Heart left ventricle (tissue), 16 donors: ENCODE measurements at regions not wholly inside any gene's neighbourhood (a gene's known extent, or its start where the extent isn't known, plus 50 kb on each side); places are given as distances from the start of the nearest gene placed in this dataset.
"Not testable (repeated sequence)": the region's sequence is repeated elsewhere in the genome, so short reads cannot be mapped to it uniquely, and the experiment has no call there.

Experiments used
- ATAC-seq, 4 donors: fragments of 200-7000 bp; cut with Tn5 transposase; one replicate each; pipeline ENCODE4 v1.9.1; 2020 to 2022; ENCODE audit warnings: moderate library complexity in 4 of 4, mild to moderate bottlenecking in 3 of 4, moderate number of reproducible peaks in 1 of 4
- DNase-seq, 5 donors: peaks; one replicate each; pipeline ENCODE4 v3.0.0-alpha.2; 2020
- H3K27ac ChIP-seq, 12 donors: fragments of 200-600 bp; sonication (generic) in 4 of 12; one replicate each; pipeline versions ENCODE4 v1.5.0 to v1.8.0; 2016 to 2022; ENCODE audit warnings: mild to moderate bottlenecking in 2 of 12
- H3K27me3 ChIP-seq, 9 donors: fragments of 200-600 bp; sonication (generic) in 2 of 9; one replicate each; pipeline versions ENCODE4 v1.5.1 to v1.8.0; 2016 to 2022; ENCODE audit warnings: mild to moderate bottlenecking in 3 of 9
- H3K36me3 ChIP-seq, 9 donors: fragments of 200-600 bp; sonication (generic) in 2 of 9; one replicate each; pipeline versions ENCODE4 v1.5.0 to v1.8.0; 2018 to 2022; ENCODE audit warnings: mild to moderate bottlenecking in 2 of 9
- H3K4me1 ChIP-seq, 12 donors: fragments of 200-600 bp; sonication (generic) in 4 of 12; one replicate each; pipeline versions ENCODE4 v1.5.0 to v1.8.0; 2016 to 2022; ENCODE audit warnings: mild to moderate bottlenecking in 3 of 12
- H3K4me3 ChIP-seq, 12 donors: fragments of 200-600 bp; sonication (generic) in 4 of 12; one replicate each; pipeline versions ENCODE4 v1.5.0 to v1.8.0; 2017 to 2022; ENCODE audit warnings: mild to moderate bottlenecking in 9 of 12, moderate library complexity in 4 of 12
- H3K9me3 ChIP-seq, 12 donors: fragments of 200-600 bp; sonication (generic) in 4 of 12; one replicate each; pipeline versions ENCODE4 v1.5.0 to v1.8.0; 2016 to 2022; ENCODE audit warnings: mild to moderate bottlenecking in 1 of 12
- POLR2A ChIP-seq, 2 donors: fragments of 450-650 bp; IDR thresholded peaks; one replicate each; pipeline ENCODE4 v1.6.1; 2017; ENCODE audit warnings: antibody characterized with exemption in 2 of 2, mild to moderate bottlenecking in 2 of 2, moderate library complexity in 2 of 2
- WGBS, 4 donors: extraction: QIAGEN DNeasy Blood & Tissue Kit in 2 of 4; methylation state at CpG; one replicate each; pipeline versions ENCODE4 v1.1.5 to v1.1.7; 2013 to 2018; 5-methylcytosine and 5-hydroxymethylcytosine counted together
- intact Hi-C, 10 donors: fragments of 100-400 bp; cut with DNase I; formaldehyde crosslinking; loops; one replicate each; pipeline versions ENCODE4 v1.11.1 to v1.14.2; 2022
- TF ChIP-seq, protein P1 (sequence below), 12 donors: fragments of 200-600 bp; sonication (generic) in 4 of 12; IDR thresholded peaks; one replicate each; pipeline versions ENCODE4 v1.5.0 to v1.8.0; 2018 to 2022; ENCODE audit warnings: antibody characterized with exemption in 12 of 12, mild to moderate bottlenecking in 5 of 12
- donor health status: ischemic (EF 13 %, LVEDD 7.1; RV severe dilation, severe dysfunction).
- donor health status: healthy with polysubstance abuse.
- donor health status: DM: no; HTN: yes; CAD: no.
- donor health status: DM: no; HTN: no; CAD: no.
- donor health status: ischemic (EF 25% LVEDD 6.9; RV normal size, moderate dysfunction).
- donor health status: ischemic (EF 25% LVEDD 5.7; RV mildly dilated, moderate dysfunction).
- donor health status: healthy.
- donor health status: DM: yes; HTN: yes; CAD: no.
- donor health status: ischemic (EF 35%, LVEDD 5.7; RV mildly dilated, moderate dysfunction).
- donor health status: nonischemic (EF 11% LVEDD 7.7; RV severe dilation, severe dysfunction).
- donor health status: DM: yes; HTN: yes; CAD: no.
- donor health status: PGD.
- donor health status: ischemic (EF 29% LVEDD 5.4; RV normal size, mild dysfunction).
- donor health status: nonischemic (EF 23%, LVEDD 6.1; RV moderate dilation, normal function).

DNA sequence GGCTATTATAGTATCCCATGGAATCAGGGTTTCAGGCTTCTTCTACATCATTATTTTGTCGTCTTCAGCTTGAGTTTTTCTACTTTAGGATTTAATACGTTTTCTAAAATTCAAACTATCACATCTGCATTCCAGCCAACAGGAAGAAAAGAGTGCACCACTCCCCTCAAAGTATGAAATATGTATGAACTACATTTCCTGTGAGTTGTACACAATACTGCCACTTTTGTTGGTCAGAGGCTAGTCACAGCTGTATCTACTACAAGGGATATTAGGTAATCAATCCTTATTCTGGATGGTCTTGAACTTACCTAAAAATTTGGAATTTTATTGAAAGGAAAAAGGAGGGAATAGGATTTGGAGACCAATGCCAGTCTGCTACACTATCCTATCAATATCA is 235.6 kb upstream of the TBX18 start:
- 55 to 66% (median 60%) methylated on average over 2 of the region's 2 CpGs for WGBS, 4 donors
- Histone ChIP-seq H3K27ac (no peak overlapping the region), H3K27me3 (no peaks in the 10 kb centered on the region), H3K9me3 (no peaks in the 10 kb centered on the region), H3K36me3 (no peaks in the 10 kb centered on the region), H3K4me1 (no peaks in the 10 kb centered on the region), H3K4me3 (no peak overlapping the region)
- intact Hi-C loops = loop anchor here in 1 of 10 donors (10.0 kb wide), 1 partner anchor 225 kb away; no protein-coding TSS in a partner anchor
- DNase-seq (no peak), ATAC-seq (no peak)
- no peak for TF ChIP-seq POLR2A (IDR thresholded peaks at IDR 0.05)
- TF ChIP-seq, protein P1, sequence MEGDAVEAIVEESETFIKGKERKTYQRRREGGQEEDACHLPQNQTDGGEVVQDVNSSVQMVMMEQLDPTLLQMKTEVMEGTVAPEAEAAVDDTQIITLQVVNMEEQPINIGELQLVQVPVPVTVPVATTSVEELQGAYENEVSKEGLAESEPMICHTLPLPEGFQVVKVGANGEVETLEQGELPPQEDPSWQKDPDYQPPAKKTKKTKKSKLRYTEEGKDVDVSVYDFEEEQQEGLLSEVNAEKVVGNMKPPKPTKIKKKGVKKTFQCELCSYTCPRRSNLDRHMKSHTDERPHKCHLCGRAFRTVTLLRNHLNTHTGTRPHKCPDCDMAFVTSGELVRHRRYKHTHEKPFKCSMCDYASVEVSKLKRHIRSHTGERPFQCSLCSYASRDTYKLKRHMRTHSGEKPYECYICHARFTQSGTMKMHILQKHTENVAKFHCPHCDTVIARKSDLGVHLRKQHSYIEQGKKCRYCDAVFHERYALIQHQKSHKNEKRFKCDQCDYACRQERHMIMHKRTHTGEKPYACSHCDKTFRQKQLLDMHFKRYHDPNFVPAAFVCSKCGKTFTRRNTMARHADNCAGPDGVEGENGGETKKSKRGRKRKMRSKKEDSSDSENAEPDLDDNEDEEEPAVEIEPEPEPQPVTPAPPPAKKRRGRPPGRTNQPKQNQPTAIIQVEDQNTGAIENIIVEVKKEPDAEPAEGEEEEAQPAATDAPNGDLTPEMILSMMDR (IDR thresholded peaks at IDR 0.05) = no peak

DNA sequence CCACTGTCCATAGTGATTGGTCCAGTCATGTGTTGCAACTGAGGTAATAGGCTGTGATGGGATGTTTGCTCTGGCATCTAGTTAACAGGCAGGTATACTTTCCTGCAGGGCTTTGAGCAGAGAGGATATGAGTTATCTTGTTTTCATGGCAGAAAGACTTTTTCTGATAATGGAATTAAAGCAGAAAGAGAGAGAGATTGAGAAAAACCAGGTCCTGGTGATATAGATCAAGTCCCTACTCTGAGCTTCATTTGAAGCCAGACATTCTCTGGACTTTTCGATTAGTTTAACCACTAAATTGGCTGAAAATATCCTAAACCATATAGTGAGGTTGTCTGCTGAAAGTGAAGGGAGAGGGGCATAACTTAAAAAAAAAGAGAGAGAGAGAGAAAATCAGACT is 233.8 kb upstream of the TBX18 start:
- ATAC-seq (no peak), DNase-seq (no peak)
- Histone ChIP-seq H3K9me3 (peaks cover 0 to 3% (median 0%) of the 10 kb centered on the region in 12 donors), H3K36me3 (no peaks in the 10 kb centered on the region), H3K27me3 (no peaks in the 10 kb centered on the region), H3K4me3 (no peak overlapping the region), H3K4me1 (no peaks in the 10 kb centered on the region), H3K27ac (no peak overlapping the region)
- TF ChIP-seq, protein P1 (IDR thresholded peaks at IDR 0.05) = no peak
- no peak for TF ChIP-seq POLR2A (IDR thresholded peaks at IDR 0.05)
- WGBS, 4 donors = 2 to 43% (median 31%) methylated on average over 1 of the region's 1 CpG
- intact Hi-C loops = no loop called here

DNA sequence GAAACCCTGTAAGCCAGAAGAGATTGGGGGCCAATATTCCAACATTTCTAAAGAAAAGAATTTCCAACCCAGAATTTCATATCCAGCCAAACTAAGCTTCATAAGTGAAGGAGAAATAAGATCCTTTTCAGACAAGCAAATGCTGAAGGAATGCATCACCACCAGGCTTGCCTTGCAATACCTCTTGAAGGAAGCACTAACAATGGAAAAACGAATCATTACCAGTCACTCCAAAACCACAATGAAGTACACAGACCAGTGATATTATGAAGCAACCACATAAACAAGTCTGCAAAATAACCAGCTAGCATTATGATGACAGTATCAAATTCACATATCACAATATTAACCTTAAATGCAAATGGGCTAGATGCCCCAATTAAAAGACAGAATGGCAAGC is 224.4 kb upstream of the TBX18 start:
- DNase-seq, H3K27ac ChIP-seq, intact Hi-C loops, ATAC-seq, H3K36me3 ChIP-seq, H3K4me3 ChIP-seq, H3K27me3 ChIP-seq, H3K4me1 ChIP-seq: not testable (repeated sequence)
- WGBS, 4 donors = 44 to 59% (median 53%) methylated on average over 1 of the region's 1 CpG
- H3K9me3 ChIP-seq = peaks cover 0 to 28% (median 4%) of the 10 kb centered on the region in 12 donors

DNA sequence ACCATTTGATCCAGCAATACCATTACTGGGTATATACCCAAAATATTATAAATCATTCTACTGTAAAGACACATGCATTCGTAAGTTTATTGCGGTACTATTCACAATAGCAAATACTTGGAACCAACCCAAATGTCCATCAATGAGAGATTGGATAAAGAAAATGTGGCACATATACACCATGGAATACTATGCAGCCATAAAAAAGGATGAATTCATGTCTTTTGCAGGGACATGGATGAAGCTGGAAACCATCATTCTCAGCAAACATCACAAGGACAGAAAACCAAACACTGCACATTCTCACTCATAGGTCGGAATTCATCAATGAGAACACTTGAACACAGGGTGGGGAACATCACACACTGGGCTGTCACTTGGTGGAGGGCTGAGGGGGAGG is 221.1 kb upstream of the TBX18 start:
- H3K36me3 ChIP-seq, H3K27ac ChIP-seq, ATAC-seq, H3K27me3 ChIP-seq, H3K4me3 ChIP-seq, DNase-seq, intact Hi-C loops, H3K4me1 ChIP-seq: not testable (repeated sequence)
- peaks cover 0 to 14% (median 0%) of the 10 kb centered on the region in 12 donors for H3K9me3 ChIP-seq
- WGBS, 4 donors = 81 to 95% (median 84%) methylated on average over 3 of the region's 3 CpGs

DNA sequence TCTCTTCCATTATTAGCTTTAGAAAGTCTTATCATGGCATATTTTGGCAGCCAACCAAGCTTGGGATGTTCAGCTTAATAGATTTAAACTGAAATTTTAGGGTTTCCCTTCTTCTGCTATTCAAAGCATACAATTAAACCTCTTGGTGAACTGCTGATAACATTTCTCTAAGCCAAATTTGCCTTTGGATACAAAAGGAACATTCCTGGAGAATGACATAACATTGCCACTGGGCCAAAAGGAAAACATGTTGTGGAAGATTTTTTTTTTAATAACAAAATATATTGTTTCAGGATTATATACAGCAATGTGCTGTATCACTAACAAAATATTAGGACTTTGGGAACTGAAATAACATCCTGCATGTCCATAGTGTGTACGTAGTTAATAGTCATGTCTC is 215.1 kb upstream of the TBX18 start:
- H3K9me3 ChIP-seq = peaks cover 0 to 4% (median 0%) of the 10 kb centered on the region in 12 donors
- H3K36me3 ChIP-seq = no peaks in the 10 kb centered on the region
- WGBS, 4 donors = 19 to 54% (median 40%) methylated on average over 1 of the region's 1 CpG
- H3K4me3 ChIP-seq = no peak overlapping the region
- DNase-seq = no peak
- ATAC-seq = no peak
- no peaks in the 10 kb centered on the region for H3K27me3 ChIP-seq
- H3K4me1 ChIP-seq = peaks cover 0 to 3% (median 0%) of the 10 kb centered on the region in 12 donors
- intact Hi-C loops = no loop called here
- H3K27ac ChIP-seq = no peak overlapping the region
- TF ChIP-seq POLR2A (IDR thresholded peaks at IDR 0.05) = no peak
- TF ChIP-seq, protein P1 (IDR thresholded peaks at IDR 0.05) = no peak
